ENCODE measurements at regions not wholly inside any gene's neighbourhood (a gene's known extent, or its start where the extent isn't known, plus 50 kb on each side); places are given as distances from the start of the nearest gene placed in this dataset.
"Not testable (repeated sequence)": the region's sequence is repeated elsewhere in the genome, so short reads cannot be mapped to it uniquely, and the experiment has no call there.

GRCh38 chr1:67937651-67938050, 104.4 kb upstream of the GNG12 start:
- DNase-seq: no peak
- H3K36me3 ChIP-seq (replicated peaks; ENCODE audit: control insufficient read depth, insufficient read depth, low read length): no peaks in the 10 kb centered on the region
- no peak overlapping the region for H3K4me3 ChIP-seq (ENCODE audit: insufficient read depth, low read depth, low read length)
- no peaks in the 10 kb centered on the region; the same call in 1 of the 2 replicates for H3K27me3 ChIP-seq (ENCODE audit: control insufficient read depth, insufficient read depth, low read length)

DNA sequence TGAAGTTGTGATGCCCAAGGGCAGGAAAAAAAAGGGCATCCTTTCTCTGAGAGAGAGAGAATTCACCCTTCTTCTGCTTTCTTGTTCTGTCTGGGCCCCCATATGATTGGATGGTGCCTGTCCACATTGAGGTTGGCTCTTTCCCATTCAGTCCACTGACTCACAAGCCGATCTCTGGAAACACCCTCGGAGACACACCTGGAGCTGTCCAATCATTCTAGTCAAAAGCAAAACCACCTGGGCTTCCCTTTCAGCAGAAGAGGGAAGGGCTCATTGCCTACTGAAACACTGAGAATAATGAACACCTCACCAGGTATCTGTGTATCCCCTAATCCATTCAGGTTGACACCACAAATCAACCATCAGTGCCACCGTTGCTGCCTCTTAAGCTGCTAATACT, 103.7 kb upstream of the GNG12 start:
- no peaks in the 10 kb centered on the region; the same call in 1 of the 2 replicates for H3K27me3 ChIP-seq (ENCODE audit: control insufficient read depth, insufficient read depth, low read length)
- no peak overlapping the region for H3K4me3 ChIP-seq (ENCODE audit: insufficient read depth, low read depth, low read length)
- DNase-seq: no peak
- H3K36me3 ChIP-seq (replicated peaks; ENCODE audit: control insufficient read depth, insufficient read depth, low read length): no peaks in the 10 kb centered on the region

DNA sequence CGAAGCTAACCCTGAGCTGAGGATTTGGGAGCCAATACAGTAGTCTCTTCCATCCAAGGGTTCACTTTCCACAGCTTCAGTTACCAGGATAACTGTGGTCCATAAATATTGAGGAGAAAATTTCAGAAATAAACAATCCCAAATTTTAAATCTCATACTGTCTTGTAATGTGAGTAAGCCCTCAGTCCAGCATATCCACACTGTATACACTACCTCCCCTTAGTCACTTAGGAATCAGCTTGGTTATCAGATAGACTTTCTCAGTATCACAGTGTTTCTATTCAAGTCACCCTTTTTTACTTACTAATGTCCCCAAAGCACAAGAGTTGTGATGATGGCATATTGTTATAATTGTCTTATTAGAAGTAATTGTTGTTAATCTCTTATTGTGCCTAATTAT, 102.3 kb upstream of the GNG12 start:
- DNase-seq: no peak
- no peaks in the 10 kb centered on the region for H3K36me3 ChIP-seq (replicated peaks; ENCODE audit: control insufficient read depth, insufficient read depth, low read length)
- no peak overlapping the region for H3K4me3 ChIP-seq (ENCODE audit: insufficient read depth, low read depth, low read length)
- no peaks in the 10 kb centered on the region; the same call in 1 of the 2 replicates for H3K27me3 ChIP-seq (ENCODE audit: control insufficient read depth, insufficient read depth, low read length)

- no peak for DNase-seq
Observed at GRCh38 chr1:67931198-67931597, 97.9 kb upstream of the GNG12 start.

DNA sequence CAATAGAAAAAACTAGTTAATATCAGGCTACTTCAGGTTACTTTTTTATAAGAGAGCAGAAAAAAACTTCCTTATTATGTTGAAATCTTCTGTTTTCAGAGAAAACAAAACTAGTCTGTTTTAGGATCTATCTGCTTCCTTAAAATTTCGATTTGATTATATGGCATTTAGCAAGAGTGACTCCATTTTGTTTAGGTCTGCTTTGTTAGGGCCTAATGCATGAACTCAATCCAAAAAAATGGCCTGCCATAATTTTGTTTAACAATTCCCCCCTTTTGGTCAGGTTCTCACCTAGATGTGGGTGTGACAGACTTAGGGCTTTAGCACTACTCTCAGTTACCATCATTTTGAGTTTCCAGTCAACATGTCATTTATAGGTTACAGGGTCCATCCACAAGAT, 89.8 kb upstream of the GNG12 start:
- no peaks in the 10 kb centered on the region for H3K27me3 ChIP-seq (ENCODE audit: control insufficient read depth, insufficient read depth, low read length)
- H3K4me3 ChIP-seq (ENCODE audit: insufficient read depth, low read depth, low read length): no peak overlapping the region
- no peaks in the 10 kb centered on the region for H3K36me3 ChIP-seq (replicated peaks; ENCODE audit: control insufficient read depth, insufficient read depth, low read length)
- DNase-seq: no peak

More at GRCh38 chr1:67931198-67931597, 97.9 kb upstream of the GNG12 start:
- H3K36me3 ChIP-seq (replicated peaks; ENCODE audit: control insufficient read depth, insufficient read depth, low read length): no peaks in the 10 kb centered on the region
- H3K4me3 ChIP-seq (ENCODE audit: insufficient read depth, low read depth, low read length): no peak overlapping the region
- H3K27me3 ChIP-seq (ENCODE audit: control insufficient read depth, insufficient read depth, low read length): no peaks in the 10 kb centered on the region

- no peak overlapping the region for H3K4me3 ChIP-seq (ENCODE audit: insufficient read depth, low read depth, low read length)
- H3K27me3 ChIP-seq (ENCODE audit: control insufficient read depth, insufficient read depth, low read length): no peaks in the 10 kb centered on the region
- no peak for DNase-seq
- H3K36me3 ChIP-seq (replicated peaks; ENCODE audit: control insufficient read depth, insufficient read depth, low read length): no peaks in the 10 kb centered on the region
Observed at GRCh38 chr1:67921725-67922489, 88.6 kb upstream of the GNG12 start.

- Histone ChIP-seq H3K4me3 (ENCODE audit: insufficient read depth, low read depth, low read length) (no peak overlapping the region), H3K27me3 (ENCODE audit: control insufficient read depth, insufficient read depth, low read length) (no peaks in the 10 kb centered on the region), H3K36me3 (replicated peaks; ENCODE audit: control insufficient read depth, insufficient read depth, low read length) (no peaks in the 10 kb centered on the region)
- no peak for DNase-seq
Observed at GRCh38 chr1:67919274-67920072, 86.2 kb upstream of the GNG12 start.

DNA sequence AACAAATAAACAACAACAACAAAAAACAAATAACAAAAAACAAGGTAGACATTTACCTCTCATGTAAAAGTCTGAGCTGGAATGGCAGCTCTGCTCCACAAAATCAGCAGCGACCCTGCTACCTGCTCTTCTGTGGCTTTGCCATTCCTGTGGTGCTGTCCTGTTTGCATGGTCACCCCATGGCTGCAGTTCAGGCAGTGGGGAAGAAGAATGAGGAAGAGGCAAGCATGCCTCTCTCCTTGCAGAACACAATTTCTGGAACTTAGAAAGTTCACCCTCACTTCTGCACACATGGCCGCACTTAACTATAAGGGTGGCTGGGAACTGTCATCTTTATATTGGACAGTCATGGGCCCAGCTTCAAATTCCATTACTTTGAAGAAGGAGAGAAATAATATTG, 84.8 kb upstream of the GNG12 start:
- no peaks in the 10 kb centered on the region for H3K36me3 ChIP-seq (replicated peaks; ENCODE audit: control insufficient read depth, insufficient read depth, low read length)
- no peak overlapping the region for H3K4me3 ChIP-seq (ENCODE audit: insufficient read depth, low read depth, low read length)
- no peaks in the 10 kb centered on the region for H3K27me3 ChIP-seq (ENCODE audit: control insufficient read depth, insufficient read depth, low read length)
- no peak for DNase-seq

DNA sequence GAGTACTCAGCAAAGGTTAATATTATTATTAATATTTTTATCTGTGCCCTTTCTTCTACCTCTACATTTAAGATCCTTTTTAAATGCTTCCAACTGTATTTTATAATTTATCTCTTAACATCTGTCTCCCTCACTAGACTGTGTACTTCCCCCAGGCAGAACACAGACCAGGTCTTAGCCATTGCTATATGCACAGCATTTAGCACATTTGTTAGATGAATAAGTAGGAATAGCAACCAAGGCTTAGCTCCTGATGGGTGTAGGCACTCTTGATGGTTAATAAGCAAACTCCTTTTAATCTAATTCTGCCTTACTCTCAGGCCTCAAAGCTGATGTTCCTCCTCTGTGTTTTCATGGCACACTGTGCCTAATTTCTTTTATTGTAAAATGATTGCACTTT, 83.7 kb upstream of the GNG12 start:
- no peaks in the 10 kb centered on the region for H3K27me3 ChIP-seq (ENCODE audit: control insufficient read depth, insufficient read depth, low read length)
- no peaks in the 10 kb centered on the region for H3K36me3 ChIP-seq (replicated peaks; ENCODE audit: control insufficient read depth, insufficient read depth, low read length)
- no peak for DNase-seq

GRCh38 chr1:67916140-67916886, 83.0 kb upstream of the GNG12 start:
- H3K36me3 ChIP-seq (replicated peaks; ENCODE audit: control insufficient read depth, insufficient read depth, low read length): no peaks in the 10 kb centered on the region
- H3K4me3 ChIP-seq (ENCODE audit: insufficient read depth, low read depth, low read length): no peak overlapping the region
- no peak for DNase-seq
- no peaks in the 10 kb centered on the region for H3K27me3 ChIP-seq (ENCODE audit: control insufficient read depth, insufficient read depth, low read length)

More for the DNA sequence above, 83.7 kb upstream of the GNG12 start:
- H3K4me3 ChIP-seq (ENCODE audit: insufficient read depth, low read depth, low read length): no peak overlapping the region

GRCh38 chr1:67909776-67910175, 76.5 kb upstream of the GNG12 start:
- DNase-seq: no peak
- H3K27me3 ChIP-seq (ENCODE audit: control insufficient read depth, insufficient read depth, low read length): no peaks in the 10 kb centered on the region

GRCh38 chr1:67908250-67908936, 75.1 kb upstream of the GNG12 start:
- Histone ChIP-seq H3K36me3 (replicated peaks; ENCODE audit: control insufficient read depth, insufficient read depth, low read length) (no peaks in the 10 kb centered on the region), H3K4me3 (ENCODE audit: insufficient read depth, low read depth, low read length) (no peak overlapping the region), H3K27me3 (ENCODE audit: control insufficient read depth, insufficient read depth, low read length) (no peaks in the 10 kb centered on the region)
- DNase-seq: no peak

More at GRCh38 chr1:67909776-67910175, 76.5 kb upstream of the GNG12 start:
- Histone ChIP-seq H3K4me3 (ENCODE audit: insufficient read depth, low read depth, low read length) (no peak overlapping the region), H3K36me3 (replicated peaks; ENCODE audit: control insufficient read depth, insufficient read depth, low read length) (no peaks in the 10 kb centered on the region)

DNA sequence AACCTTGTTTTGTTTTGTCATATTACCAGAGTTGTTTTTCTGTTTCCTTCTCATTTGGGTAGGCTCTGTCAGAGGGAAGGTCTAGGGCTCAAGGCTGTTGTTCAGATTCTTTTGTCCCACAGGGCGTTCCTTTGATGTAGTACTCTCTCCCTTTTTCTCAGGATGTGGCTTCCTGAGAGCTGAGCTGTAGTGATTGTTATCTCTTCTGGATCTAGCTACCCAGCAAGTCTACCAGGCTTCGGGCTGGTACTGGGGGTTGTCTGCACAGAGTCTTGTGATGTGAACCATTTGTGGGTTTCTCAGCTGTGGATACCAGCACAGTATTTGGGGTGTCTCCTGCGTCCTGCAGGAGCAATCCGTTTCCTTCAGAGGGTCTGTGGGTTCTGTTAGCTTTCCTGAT, 74.2 kb upstream of the GNG12 start:
- not testable (repeated sequence) for H3K36me3 ChIP-seq (replicated peaks; ENCODE audit: control insufficient read depth, insufficient read depth, low read length); H3K4me3 ChIP-seq (ENCODE audit: insufficient read depth, low read depth, low read length); H3K27me3 ChIP-seq (ENCODE audit: control insufficient read depth, insufficient read depth, low read length); DNase-seq

- DNase-seq; H3K27me3 ChIP-seq (ENCODE audit: control insufficient read depth, insufficient read depth, low read length); H3K36me3 ChIP-seq (replicated peaks; ENCODE audit: control insufficient read depth, insufficient read depth, low read length); H3K4me3 ChIP-seq (ENCODE audit: insufficient read depth, low read depth, low read length): not testable (repeated sequence)
Observed at GRCh38 chr1:67906015-67906414, 72.7 kb upstream of the GNG12 start.
